Jurkat, Clone E6-1 (cell line): ENCODE measurements at regions not wholly inside any gene's neighbourhood (a gene's known extent, or its start where the extent isn't known, plus 50 kb on each side); places are given as distances from the start of the nearest gene placed in this dataset.

Experiments
- DNase-seq: peaks from one replicate; pipeline ENCODE4 v3.0.0-alpha.2; 2011; ENCODE audit warnings: low read depth, low spot score
- H3K4me3 ChIP-seq: 2 replicates; pipeline ENCODE4 v1.5.1; 2011; ENCODE audit warnings: mild to moderate bottlenecking, low read length, control low read depth, moderate library complexity

- no peak for DNase-seq
Observed at GRCh38 chr16:85471469-85472431, 141.4 kb upstream of the GSE1 start.

GRCh38 chr16:85472514-85472913 lies 140.6 kb upstream of the GSE1 start:
- no peak for DNase-seq
- no peak overlapping the region for H3K4me3 ChIP-seq

More at GRCh38 chr16:85471469-85472431, 141.4 kb upstream of the GSE1 start:
- H3K4me3 ChIP-seq = no peak overlapping the region

- H3K4me3 ChIP-seq = no peak overlapping the region
- DNase-seq = no peak
Observed at GRCh38 chr16:85473323-85473722, 139.8 kb upstream of the GSE1 start.

- no peak overlapping the region for H3K4me3 ChIP-seq
- no peak for DNase-seq
Observed at GRCh38 chr16:85473909-85474620, 139.1 kb upstream of the GSE1 start.

- no peak for DNase-seq
- H3K4me3 ChIP-seq = no peak overlapping the region
Observed at GRCh38 chr16:85474621-85475217, 138.4 kb upstream of the GSE1 start.

- no peak overlapping the region for H3K4me3 ChIP-seq
- no peak for DNase-seq
Observed at GRCh38 chr16:85475233-85475632, 137.9 kb upstream of the GSE1 start.

GRCh38 chr16:85475691-85476300 lies 137.3 kb upstream of the GSE1 start:
- DNase-seq = no peak
- no peak overlapping the region for H3K4me3 ChIP-seq

GRCh38 chr16:85476389-85476788 lies 136.7 kb upstream of the GSE1 start:
- no peak overlapping the region for H3K4me3 ChIP-seq
- no peak for DNase-seq

- DNase-seq = no peak
- no peak overlapping the region for H3K4me3 ChIP-seq
Observed at GRCh38 chr16:85477801-85478363, 135.2 kb upstream of the GSE1 start.

- no peak for DNase-seq
- no peak overlapping the region for H3K4me3 ChIP-seq
Observed at GRCh38 chr16:85479972-85480726, 133.0 kb upstream of the GSE1 start.

- DNase-seq = no peak
- H3K4me3 ChIP-seq = no peak overlapping the region
Observed at GRCh38 chr16:85480727-85481101, 132.4 kb upstream of the GSE1 start.

GRCh38 chr16:85481206-85481605 lies 131.9 kb upstream of the GSE1 start:
- no peak for DNase-seq
- no peak overlapping the region for H3K4me3 ChIP-seq

GRCh38 chr16:85481738-85482137 lies 131.4 kb upstream of the GSE1 start:
- DNase-seq = no peak
- no peak overlapping the region for H3K4me3 ChIP-seq

- no peak for DNase-seq
- no peak overlapping the region for H3K4me3 ChIP-seq
Observed at GRCh38 chr16:85483424-85483823, 129.7 kb upstream of the GSE1 start.

- H3K4me3 ChIP-seq = no peak overlapping the region
- no peak for DNase-seq
Observed at GRCh38 chr16:85484347-85485300, 128.5 kb upstream of the GSE1 start.

- no peak overlapping the region for H3K4me3 ChIP-seq
- no peak for DNase-seq
Observed at GRCh38 chr16:85485379-85485778, 127.7 kb upstream of the GSE1 start.

GRCh38 chr16:85486256-85486915 lies 126.7 kb upstream of the GSE1 start:
- no peak for DNase-seq
- H3K4me3 ChIP-seq = no peak overlapping the region
